Mesothelial cell of epicardium (in vitro differentiated cells): ENCODE measurements at regions not wholly inside any gene's neighbourhood (a gene's known extent, or its start where the extent isn't known, plus 50 kb on each side); places are given as distances from the start of the nearest gene placed in this dataset.

Experiments used
- DNase-seq, 2 experiments: peaks; one replicate each; pipeline ENCODE4 v3.0.0; 2021; ENCODE audit warnings: low spot score in 2 of 2; ENCODE audit not compliant: unreplicated experiment in 2 of 2
- H3K27ac Mint-ChIP-seq: 2 replicates; pipeline ENCODE4 v1.8.0; 2021; ENCODE audit warnings: mixed read lengths
- H3K27me3 Mint-ChIP-seq: 2 replicates; pipeline ENCODE4 v1.8.0; 2021; ENCODE audit warnings: low read depth, mixed read lengths
- H3K36me3 Mint-ChIP-seq: 2 replicates; pipeline ENCODE4 v1.8.0; 2021; ENCODE audit warnings: mixed read lengths
- H3K4me1 Mint-ChIP-seq: 2 replicates; pipeline ENCODE4 v1.8.0; 2021; ENCODE audit warnings: mixed read lengths
- H3K4me3 Mint-ChIP-seq: 2 replicates; pipeline ENCODE4 v1.8.0; 2021; ENCODE audit warnings: mild to moderate bottlenecking, moderate library complexity, mixed read lengths
- H3K9me3 Mint-ChIP-seq: 2 replicates; pipeline ENCODE4 v1.8.0; 2021; ENCODE audit warnings: mixed read lengths
- TF ChIP-seq, protein P1 (sequence below): fragments of 200-600 bp; sonication (generic); IDR thresholded peaks from one replicate; pipeline ENCODE4 v1.5.0; 2021; ENCODE audit warnings: antibody characterized with exemption; ENCODE audit not compliant: unreplicated experiment

DNA sequence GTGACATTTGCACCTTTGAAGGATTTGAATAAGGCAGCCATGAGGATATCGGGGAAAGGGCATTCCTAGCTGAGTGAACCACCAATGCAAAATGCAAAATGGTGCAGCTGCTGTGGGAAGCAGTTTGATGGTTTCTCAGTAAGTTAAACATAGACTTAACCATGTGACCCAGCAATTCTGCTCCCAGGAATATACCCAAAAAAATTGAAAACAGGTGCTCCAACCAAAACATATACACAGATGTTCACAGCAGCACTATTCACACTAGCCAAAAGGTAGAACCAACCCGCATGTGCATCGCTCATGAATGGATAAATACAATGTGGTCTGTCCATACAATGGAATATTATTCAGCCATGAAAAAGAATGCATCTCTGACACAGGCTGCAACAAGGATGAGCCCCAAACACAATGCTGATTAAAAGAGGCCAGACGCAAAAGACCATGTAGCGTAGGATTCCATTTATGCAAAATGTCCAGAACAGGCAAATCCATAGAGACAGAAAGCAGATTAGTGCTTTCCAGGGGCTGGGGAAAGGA lies 215.0 kb upstream of the MYL2 start:
- TF ChIP-seq, protein P1, sequence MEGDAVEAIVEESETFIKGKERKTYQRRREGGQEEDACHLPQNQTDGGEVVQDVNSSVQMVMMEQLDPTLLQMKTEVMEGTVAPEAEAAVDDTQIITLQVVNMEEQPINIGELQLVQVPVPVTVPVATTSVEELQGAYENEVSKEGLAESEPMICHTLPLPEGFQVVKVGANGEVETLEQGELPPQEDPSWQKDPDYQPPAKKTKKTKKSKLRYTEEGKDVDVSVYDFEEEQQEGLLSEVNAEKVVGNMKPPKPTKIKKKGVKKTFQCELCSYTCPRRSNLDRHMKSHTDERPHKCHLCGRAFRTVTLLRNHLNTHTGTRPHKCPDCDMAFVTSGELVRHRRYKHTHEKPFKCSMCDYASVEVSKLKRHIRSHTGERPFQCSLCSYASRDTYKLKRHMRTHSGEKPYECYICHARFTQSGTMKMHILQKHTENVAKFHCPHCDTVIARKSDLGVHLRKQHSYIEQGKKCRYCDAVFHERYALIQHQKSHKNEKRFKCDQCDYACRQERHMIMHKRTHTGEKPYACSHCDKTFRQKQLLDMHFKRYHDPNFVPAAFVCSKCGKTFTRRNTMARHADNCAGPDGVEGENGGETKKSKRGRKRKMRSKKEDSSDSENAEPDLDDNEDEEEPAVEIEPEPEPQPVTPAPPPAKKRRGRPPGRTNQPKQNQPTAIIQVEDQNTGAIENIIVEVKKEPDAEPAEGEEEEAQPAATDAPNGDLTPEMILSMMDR: no peak
- H3K27me3 Mint-ChIP-seq: peaks cover 28% of the 10 kb centered on the region
- H3K36me3 Mint-ChIP-seq: peaks cover 23% of the 10 kb centered on the region
- H3K27ac Mint-ChIP-seq: no peak overlapping the region
- H3K4me3 Mint-ChIP-seq: no peak overlapping the region
- no peak for DNase-seq
- H3K4me1 Mint-ChIP-seq: no peaks in the 10 kb centered on the region
- peaks cover 43% of the 10 kb centered on the region for H3K9me3 Mint-ChIP-seq

DNA sequence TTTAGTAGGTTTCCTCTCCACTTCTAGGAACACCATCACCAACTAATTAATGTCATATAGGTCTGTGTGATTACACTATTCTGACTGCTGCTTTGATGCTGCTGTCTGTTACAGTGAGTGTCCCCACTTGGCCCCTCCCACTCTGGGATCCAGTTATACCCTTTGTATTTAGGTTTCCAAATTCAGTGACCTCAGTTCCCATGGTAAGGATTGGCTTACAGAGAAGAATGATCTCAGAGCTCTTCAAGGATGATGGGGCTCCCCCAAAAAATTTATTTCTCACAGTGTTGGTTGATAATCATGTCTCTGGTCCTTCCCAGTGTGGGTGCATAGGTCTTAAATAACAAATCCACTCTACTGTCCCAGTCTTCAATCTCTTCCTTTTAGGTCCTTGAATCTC lies 210.0 kb upstream of the MYL2 start:
- Mint-ChIP-seq H3K36me3 (peaks cover 18% of the 10 kb centered on the region), H3K9me3 (peaks cover 41% of the 10 kb centered on the region), H3K4me1 (peaks cover 18% of the 10 kb centered on the region), H3K27me3 (no peaks in the 10 kb centered on the region), H3K27ac (no peak overlapping the region), H3K4me3 (no peak overlapping the region)
- DNase-seq: no peak
- TF ChIP-seq, protein P1: no peak

DNA sequence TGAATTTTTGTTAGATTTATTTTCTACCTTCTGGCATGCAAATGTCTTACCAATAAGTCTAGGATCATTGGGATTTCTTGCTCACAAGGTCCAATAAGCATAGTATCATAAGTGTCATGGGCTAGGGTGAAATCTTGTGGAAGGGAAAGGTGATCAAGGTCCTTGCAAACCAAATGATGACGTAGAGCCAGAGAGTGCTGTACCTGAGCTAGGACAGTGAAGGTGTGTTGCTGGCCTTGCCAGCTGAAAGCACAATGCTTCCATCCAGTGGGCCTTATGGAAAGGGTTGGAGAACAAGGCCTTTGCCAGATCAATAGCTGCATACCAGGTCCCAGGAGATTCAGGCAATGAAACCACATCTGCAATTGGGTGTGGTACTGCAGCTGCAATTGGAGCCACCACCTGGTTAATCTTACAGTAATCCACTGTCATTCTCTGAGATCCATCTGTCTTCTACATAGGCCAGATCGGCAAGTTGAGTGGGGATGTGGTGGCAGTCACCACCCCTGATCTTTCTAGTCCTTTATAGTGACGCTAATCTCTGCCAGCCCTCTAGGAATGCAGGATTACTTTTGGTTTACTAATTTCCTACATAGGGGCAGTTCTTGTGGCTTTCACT lies 208.9 kb upstream of the MYL2 start:
- peaks cover 19% of the 10 kb centered on the region for H3K4me1 Mint-ChIP-seq
- H3K9me3 Mint-ChIP-seq: peaks cover 31% of the 10 kb centered on the region
- no peaks in the 10 kb centered on the region for H3K27me3 Mint-ChIP-seq
- no peak overlapping the region for H3K4me3 Mint-ChIP-seq
- H3K36me3 Mint-ChIP-seq: peaks cover 10% of the 10 kb centered on the region
- no peak overlapping the region for H3K27ac Mint-ChIP-seq
- TF ChIP-seq, protein P1: no peak
- no peak for DNase-seq

DNA sequence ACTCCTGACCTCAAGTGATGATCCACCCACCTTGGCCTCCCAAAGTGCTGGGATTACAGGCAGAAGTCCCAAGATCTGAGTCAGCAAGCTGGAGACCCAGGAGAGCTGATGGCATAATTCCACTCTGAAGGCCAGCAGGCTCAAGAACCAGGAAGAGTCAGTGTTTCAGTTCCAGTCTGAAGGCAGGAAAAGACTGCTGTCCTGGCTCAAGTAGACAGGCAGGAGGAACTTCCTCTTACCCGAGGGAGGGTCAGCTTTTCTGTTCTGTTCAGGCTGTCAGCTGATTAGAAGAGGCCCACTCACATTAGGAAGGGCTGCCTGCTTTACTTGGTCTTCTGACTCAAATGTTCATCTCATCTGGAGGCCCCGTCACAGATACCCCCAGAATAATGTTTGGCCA lies 206.0 kb upstream of the MYL2 start:
- Mint-ChIP-seq H3K4me3 (no peak overlapping the region), H3K9me3 (peaks cover 12% of the 10 kb centered on the region), H3K27me3 (no peaks in the 10 kb centered on the region), H3K4me1 (peaks cover 40% of the 10 kb centered on the region), H3K27ac (peak overlapping the region; percentile 48), H3K36me3 (peaks cover 1% of the 10 kb centered on the region)
- TF ChIP-seq, protein P1: no peak
- no peak for DNase-seq

DNA sequence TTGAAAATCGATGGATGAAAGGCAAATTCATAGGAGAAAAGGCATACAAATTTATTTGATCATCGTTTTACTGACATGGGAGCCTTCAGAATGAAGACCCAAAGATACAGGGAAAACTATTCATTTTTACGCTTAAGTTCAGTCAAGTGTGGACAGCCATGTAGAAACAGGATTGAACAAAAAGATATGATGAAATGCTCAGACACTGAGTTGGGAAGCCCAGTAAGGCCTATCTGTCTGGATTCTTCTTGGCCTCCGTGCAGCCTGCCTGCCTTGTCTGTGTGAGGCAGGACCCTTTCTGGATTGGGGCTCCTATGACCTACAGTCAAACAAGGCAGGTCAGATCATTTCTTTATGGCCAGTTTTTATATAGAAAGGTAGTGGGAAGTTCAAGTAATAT lies 203.8 kb upstream of the MYL2 start:
- no peaks in the 10 kb centered on the region for H3K27me3 Mint-ChIP-seq
- peaks cover 4% of the 10 kb centered on the region for H3K9me3 Mint-ChIP-seq
- H3K4me1 Mint-ChIP-seq: peaks cover 42% of the 10 kb centered on the region
- no peak for DNase-seq
- H3K27ac Mint-ChIP-seq: peak overlapping the region; percentile 9
- H3K4me3 Mint-ChIP-seq: no peak overlapping the region
- TF ChIP-seq, protein P1: no peak
- H3K36me3 Mint-ChIP-seq: no peaks in the 10 kb centered on the region
